ENCODE measurements at regions not wholly inside any gene's neighbourhood (a gene's known extent, or its start where the extent isn't known, plus 50 kb on each side); places are given as distances from the start of the nearest gene placed in this dataset.

- no peak for TF ChIP-seq POLR2AphosphoS5 (IDR thresholded peaks at IDR 0.05; ENCODE audit: low read depth, low read length)
- TF ChIP-seq MAX (IDR thresholded peaks at IDR 0.05; ENCODE audit: low read depth), result no peak
- no peak for TF ChIP-seq ZBTB33 (IDR thresholded peaks at IDR 0.05; ENCODE audit: borderline replicate concordance, low read depth)
- no peak for TF ChIP-seq FOXJ3 (CRISPR knock-in tag; IDR thresholded peaks at IDR 0.05)
- TF ChIP-seq SMC3 (IDR thresholded peaks at IDR 0.05; ENCODE audit: low read depth, low read length), result no peak
- TF ChIP-seq EZH2phosphoT487 (IDR thresholded peaks at IDR 0.05; ENCODE audit: borderline replicate concordance, low read depth), result no peak
- TF ChIP-seq MEF2A (IDR thresholded peaks at IDR 0.05; ENCODE audit: borderline replicate concordance, low read depth), result no peak
- no peak for TF ChIP-seq TEAD4 (IDR thresholded peaks at IDR 0.05; ENCODE audit: borderline replicate concordance, insufficient read depth)
- no peak for TF ChIP-seq MXI1 (IDR thresholded peaks at IDR 0.05; ENCODE audit: low read depth, low read length)
Measured at GRCh38 chr15:94671858-94672532, 440.6 kb downstream of the MCTP2 start (continued).

- 54% methylated on average over 8 of the region's 9 CpGs for WGBS (ENCODE audit: low lambda C conversion rate)
- H3K4me1 ChIP-seq (ENCODE audit: control insufficient read depth in 1 of 2, insufficient read depth in 2 of 2, low read depth in 1 of 2, low read length in 1 of 2), result no peaks in the 10 kb centered on the region
- no peak for DNase-seq
- H4K20me1 ChIP-seq (ENCODE audit: insufficient read depth), result no peaks in the 10 kb centered on the region
- H3F3A ChIP-seq (replicated peaks; ENCODE audit: insufficient read depth), result no peaks in the 10 kb centered on the region
- no peak overlapping the region for H3K27ac ChIP-seq (ENCODE audit: low read depth in 2 of 2, low read length in 1 of 2)
- no peaks in the 10 kb centered on the region for H3K9me2 ChIP-seq
- TF ChIP-seq RAD21 (IDR thresholded peaks at IDR 0.05; ENCODE audit: low read length), result no peak
- no peak for TF ChIP-seq PBX3 (IDR thresholded peaks at IDR 0.05)
- TF ChIP-seq MXI1 (IDR thresholded peaks at IDR 0.05; ENCODE audit: low read depth, low read length), result no peak
- no peak for TF ChIP-seq ZBTB33 (IDR thresholded peaks at IDR 0.05; ENCODE audit: borderline replicate concordance, low read depth)
- no peak for TF ChIP-seq REST (IDR thresholded peaks at IDR 0.05; ENCODE audit: low read depth, low read length)
- TF ChIP-seq YY1 (IDR thresholded peaks at IDR 0.05; ENCODE audit: low read depth), result no peak
- no peak for TF ChIP-seq USF1 (IDR thresholded peaks at IDR 0.05; ENCODE audit: borderline replicate concordance, low read depth)
- H3K9ac ChIP-seq, result no peak overlapping the region
- no peak overlapping the region for H3K4me2 ChIP-seq
- no peaks in the 10 kb centered on the region for H3K79me2 ChIP-seq (ENCODE audit: insufficient read depth)
- ChIA-PET CTCF (no interaction called here), POLR2A (no interaction called here)
- no peaks in the 10 kb centered on the region for H3K9me3 ChIP-seq
- no peaks in the 10 kb centered on the region for H3K36me3 ChIP-seq (replicated peaks in 1 of 2; ENCODE audit: control insufficient read depth in 1 of 2, insufficient read depth in 2 of 2, low read length in 1 of 2)
- H3K4me3 ChIP-seq (ENCODE audit: low read depth in 2 of 2, low read length in 1 of 2), result no peak overlapping the region
- no peaks in the 10 kb centered on the region for H3K27me3 ChIP-seq (ENCODE audit: insufficient read depth)
- no peak overlapping the region for H2AFZ ChIP-seq (ENCODE audit: low read depth)
Measured at GRCh38 chr15:94673801-94674200, 442.4 kb downstream of the MCTP2 start.
